Neural crest cell (in vitro differentiated cells): ENCODE measurements at regions not wholly inside any gene's neighbourhood (a gene's known extent, or its start where the extent isn't known, plus 50 kb on each side); places are given as distances from the start of the nearest gene placed in this dataset.

ENCODE experiments used
- DNase-seq: peaks from one replicate; pipeline ENCODE4 v3.0.0; 2021; ENCODE audit warnings: low read depth, mixed read lengths, low spot score
- H3K27ac Mint-ChIP-seq: one replicate; pipeline ENCODE4 v1.8.0; 2021; ENCODE audit warnings: mild to moderate bottlenecking, mixed read lengths; ENCODE audit not compliant: unreplicated experiment
- H3K27me3 Mint-ChIP-seq: 2 replicates; pipeline ENCODE4 v1.8.0; 2021; ENCODE audit warnings: low read depth, mild to moderate bottlenecking, mixed read lengths
- H3K36me3 Mint-ChIP-seq: 2 replicates; pipeline ENCODE4 v1.8.0; 2021; ENCODE audit warnings: low read depth, mild to moderate bottlenecking, mixed read lengths
- H3K4me1 Mint-ChIP-seq: 2 replicates; pipeline ENCODE4 v1.8.0; 2021; ENCODE audit warnings: mixed read lengths
- H3K4me3 Mint-ChIP-seq: one replicate; pipeline ENCODE4 v1.8.0; 2021; ENCODE audit warnings: mild to moderate bottlenecking, mixed read lengths
- H3K9me3 Mint-ChIP-seq: 2 replicates; pipeline ENCODE4 v1.8.0; 2021; ENCODE audit warnings: mixed read lengths
- CTCF ChIP-seq: fragments of 200-600 bp; sonication (generic); conservative IDR thresholded peaks from 2 replicates; pipeline ENCODE4 v1.5.0; 2021; ENCODE audit warnings: antibody characterized with exemption, mild to moderate bottlenecking

DNA sequence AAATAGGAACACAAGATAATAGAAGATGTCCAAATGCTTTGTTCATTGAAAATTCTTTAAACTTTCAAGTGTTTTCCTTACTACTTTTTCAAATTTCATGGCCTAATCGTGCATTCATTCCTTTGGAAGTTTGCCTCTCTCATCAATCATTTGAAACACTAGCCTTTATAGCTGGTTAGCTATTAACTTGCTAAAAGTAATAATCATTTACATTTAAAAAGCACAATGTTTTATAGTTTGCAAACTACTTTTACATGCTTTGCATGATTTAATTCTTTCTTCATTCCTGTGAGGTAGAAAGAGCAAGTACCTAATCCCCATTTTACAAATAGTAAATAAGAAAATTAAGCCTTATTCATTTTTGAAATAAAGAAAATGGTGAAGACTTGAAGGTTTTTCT, 137.4 kb upstream of the SLC7A14 start:
- Mint-ChIP-seq H3K36me3 (no peaks in the 10 kb centered on the region), H3K4me3 (no peak overlapping the region), H3K9me3 (peaks cover 4% of the 10 kb centered on the region), H3K27ac (no peak overlapping the region), H3K4me1 (no peaks in the 10 kb centered on the region), H3K27me3 (no peaks in the 10 kb centered on the region)
- DNase-seq = no peak
- no peak for TF ChIP-seq CTCF

GRCh38 chr3:170721563-170721962, 135.7 kb upstream of the SLC7A14 start:
- DNase-seq = no peak
- Mint-ChIP-seq H3K27me3 (peaks cover 3% of the 10 kb centered on the region), H3K9me3 (peaks cover 4% of the 10 kb centered on the region), H3K4me1 (no peaks in the 10 kb centered on the region), H3K4me3 (no peak overlapping the region), H3K36me3 (no peaks in the 10 kb centered on the region), H3K27ac (no peak overlapping the region)
- no peak for TF ChIP-seq CTCF

GRCh38 chr3:170719300-170719699, 133.4 kb upstream of the SLC7A14 start:
- no peak for TF ChIP-seq CTCF
- H3K4me3 Mint-ChIP-seq = no peak overlapping the region
- DNase-seq = no peak
- H3K27me3 Mint-ChIP-seq = peaks cover 7% of the 10 kb centered on the region
- no peak overlapping the region for H3K27ac Mint-ChIP-seq
- H3K4me1 Mint-ChIP-seq = no peaks in the 10 kb centered on the region
- H3K36me3 Mint-ChIP-seq = no peaks in the 10 kb centered on the region
- peaks cover 7% of the 10 kb centered on the region for H3K9me3 Mint-ChIP-seq

DNA sequence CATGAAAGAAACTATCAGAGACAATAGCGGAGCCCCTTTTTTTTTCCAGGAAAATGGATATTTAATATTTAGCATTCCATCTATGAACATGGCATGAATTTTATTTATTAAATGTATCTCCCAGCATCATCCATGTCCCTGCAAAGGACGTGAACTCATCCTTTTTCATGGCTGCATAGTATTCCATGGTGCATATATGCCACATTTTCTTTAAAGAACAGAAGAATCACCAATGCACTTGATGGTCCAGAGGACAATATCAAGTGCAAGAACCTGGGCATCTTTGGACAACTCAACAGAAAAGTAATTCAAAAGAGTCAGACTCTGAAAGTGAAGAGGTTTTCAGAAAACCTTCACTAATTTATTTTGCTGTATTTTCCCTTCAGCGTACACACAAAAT, 133.0 kb upstream of the SLC7A14 start:
- no peak for TF ChIP-seq CTCF
- Mint-ChIP-seq H3K4me3 (no peak overlapping the region), H3K27ac (no peak overlapping the region), H3K27me3 (peaks cover 7% of the 10 kb centered on the region), H3K36me3 (no peaks in the 10 kb centered on the region), H3K4me1 (no peaks in the 10 kb centered on the region), H3K9me3 (peaks cover 7% of the 10 kb centered on the region)
- DNase-seq = no peak

DNA sequence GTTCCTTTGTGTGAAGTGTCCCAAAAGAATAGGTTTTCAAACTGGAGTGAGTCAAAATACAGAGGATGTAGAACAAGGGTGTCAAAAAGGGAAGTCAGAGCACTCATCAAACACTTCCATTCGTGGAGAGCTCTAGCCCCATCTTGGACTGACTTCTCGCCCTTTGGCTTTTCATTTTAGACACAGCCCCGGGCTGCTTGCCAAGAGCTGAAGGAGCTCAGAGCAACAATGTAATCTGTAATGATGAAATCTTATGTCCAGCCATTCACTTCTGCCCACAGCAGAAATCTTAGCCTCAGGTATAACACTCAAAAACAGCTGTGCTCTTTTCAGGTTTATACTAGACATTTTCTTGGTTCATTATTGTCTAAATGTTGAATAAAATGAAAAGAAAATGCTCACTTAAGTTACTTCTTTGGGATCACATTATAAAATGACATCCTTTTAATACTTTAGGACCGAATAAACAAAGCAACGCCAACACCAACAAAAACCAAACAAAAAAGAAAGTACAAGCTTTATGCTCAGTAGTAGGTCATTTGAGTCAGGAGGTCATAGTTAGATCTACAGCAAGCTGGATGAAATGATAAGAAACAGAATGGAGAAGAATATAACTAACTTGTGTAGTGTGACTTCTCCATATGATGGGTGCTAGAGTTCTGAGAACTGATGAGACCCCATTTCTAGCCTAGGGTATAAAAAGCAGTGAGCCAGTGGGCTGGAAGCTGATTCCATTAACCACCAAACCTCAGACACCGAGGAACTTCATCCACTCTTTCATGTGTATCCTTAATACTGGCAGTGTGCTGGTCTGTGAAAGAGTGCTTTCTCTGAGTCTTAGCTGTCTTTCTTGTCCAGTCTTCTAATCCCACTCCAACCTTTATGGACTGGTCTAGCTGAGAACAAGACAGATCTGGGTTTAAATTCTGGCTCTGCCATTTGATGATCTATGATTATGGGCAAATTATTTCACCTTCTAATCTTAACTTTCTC, 131.8 kb upstream of the SLC7A14 start:
- TF ChIP-seq CTCF = no peak
- peaks cover 7% of the 10 kb centered on the region for H3K27me3 Mint-ChIP-seq
- H3K9me3 Mint-ChIP-seq = peaks cover 7% of the 10 kb centered on the region
- no peaks in the 10 kb centered on the region for H3K36me3 Mint-ChIP-seq
- no peak overlapping the region for H3K27ac Mint-ChIP-seq
- H3K4me3 Mint-ChIP-seq = no peak overlapping the region
- no peak for DNase-seq
- H3K4me1 Mint-ChIP-seq = no peaks in the 10 kb centered on the region
